ENCODE measurements at regions not wholly inside any gene's neighbourhood (a gene's known extent, or its start where the extent isn't known, plus 50 kb on each side); places are given as distances from the start of the nearest gene placed in this dataset.

DNA sequence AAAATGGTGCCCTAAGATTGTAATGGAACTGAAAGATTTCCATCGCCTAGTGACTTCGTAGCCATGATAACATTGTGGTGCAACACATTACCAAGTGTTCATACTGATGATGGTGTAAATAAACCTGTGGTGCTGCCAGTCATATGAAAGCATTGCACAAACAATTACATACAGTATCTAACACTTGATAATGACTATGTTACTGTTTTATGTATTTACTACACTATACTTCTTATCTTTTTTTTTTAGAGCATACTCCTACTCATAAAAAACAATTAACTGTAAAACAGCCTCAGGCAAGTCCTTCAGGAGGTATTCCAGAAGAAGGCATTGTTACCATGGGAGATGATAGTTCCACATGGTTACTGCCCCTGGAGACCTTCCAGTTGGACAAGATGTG lies 152.7 kb upstream of the EDNRA start:
- Histone ChIP-seq H3K36me3 (ENCODE audit: control insufficient read depth in 2 of 3, insufficient read depth in 3 of 3, low read length in 3 of 3) (no peaks in the 10 kb centered on the region), H3K27me3 (ENCODE audit: control insufficient read depth, insufficient read depth, low read length) (no peaks in the 10 kb centered on the region), H3K9me3 (ENCODE audit: control insufficient read depth in 2 of 3, insufficient read depth in 1 of 3, low read length in 3 of 3) (no peaks in the 10 kb centered on the region), H3K9ac (ENCODE audit: low read length in 3 of 3) (no peak overlapping the region), H3K4me1 (ENCODE audit: control insufficient read depth in 2 of 3, insufficient read depth in 2 of 3, low read depth in 1 of 3, low read length in 3 of 3) (peaks cover 0 to 4% (median 0%) of the 10 kb centered on the region in 3 donors), H3K27ac (ENCODE audit: low read depth in 2 of 2, low read length in 2 of 2) (no peak overlapping the region), H3K4me3 (ENCODE audit: low read length in 3 of 3) (no peak overlapping the region)
- no peak for FAIRE-seq
- intact Hi-C loops (cut with DNase I) = no loop called here
- TF ChIP-seq, protein P1, sequence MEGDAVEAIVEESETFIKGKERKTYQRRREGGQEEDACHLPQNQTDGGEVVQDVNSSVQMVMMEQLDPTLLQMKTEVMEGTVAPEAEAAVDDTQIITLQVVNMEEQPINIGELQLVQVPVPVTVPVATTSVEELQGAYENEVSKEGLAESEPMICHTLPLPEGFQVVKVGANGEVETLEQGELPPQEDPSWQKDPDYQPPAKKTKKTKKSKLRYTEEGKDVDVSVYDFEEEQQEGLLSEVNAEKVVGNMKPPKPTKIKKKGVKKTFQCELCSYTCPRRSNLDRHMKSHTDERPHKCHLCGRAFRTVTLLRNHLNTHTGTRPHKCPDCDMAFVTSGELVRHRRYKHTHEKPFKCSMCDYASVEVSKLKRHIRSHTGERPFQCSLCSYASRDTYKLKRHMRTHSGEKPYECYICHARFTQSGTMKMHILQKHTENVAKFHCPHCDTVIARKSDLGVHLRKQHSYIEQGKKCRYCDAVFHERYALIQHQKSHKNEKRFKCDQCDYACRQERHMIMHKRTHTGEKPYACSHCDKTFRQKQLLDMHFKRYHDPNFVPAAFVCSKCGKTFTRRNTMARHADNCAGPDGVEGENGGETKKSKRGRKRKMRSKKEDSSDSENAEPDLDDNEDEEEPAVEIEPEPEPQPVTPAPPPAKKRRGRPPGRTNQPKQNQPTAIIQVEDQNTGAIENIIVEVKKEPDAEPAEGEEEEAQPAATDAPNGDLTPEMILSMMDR (IDR thresholded peaks at IDR 0.05; ENCODE audit: borderline replicate concordance, extremely low read depth, insufficient read depth) = no peak
- DNase-seq = no peak

DNA sequence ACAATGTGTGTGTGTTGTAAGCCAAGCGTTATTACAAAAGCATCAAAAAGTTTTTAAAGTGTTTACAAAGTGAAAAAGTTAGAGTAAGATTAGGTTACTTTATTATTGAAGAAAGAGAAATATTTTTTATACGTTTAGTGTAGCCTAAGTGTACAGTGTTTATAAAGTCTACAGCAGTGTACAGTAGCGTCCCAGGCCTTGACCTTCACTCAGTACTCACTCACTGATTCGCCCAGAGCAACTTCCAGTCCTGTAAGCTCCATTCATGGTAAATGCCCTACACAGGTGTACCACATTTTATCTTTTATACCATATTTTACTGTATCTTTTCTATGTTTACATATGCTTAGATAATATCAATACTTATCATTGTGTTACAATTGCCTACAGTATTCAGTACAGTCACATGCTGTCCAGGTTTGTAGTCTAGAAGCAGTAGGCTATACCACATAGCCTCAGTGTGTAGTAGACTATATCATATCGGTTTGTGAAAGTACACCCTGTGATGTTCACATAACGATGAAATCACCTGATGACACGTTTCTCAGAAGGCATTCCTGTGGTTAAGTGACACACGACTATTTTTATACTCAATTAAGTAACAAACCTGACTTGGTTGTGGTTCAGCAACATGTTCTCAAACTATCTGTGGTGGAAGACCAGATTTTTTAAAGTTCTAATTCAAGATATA lies 152.0 kb upstream of the EDNRA start:
- Histone ChIP-seq H3K9ac (ENCODE audit: low read length in 3 of 3) (no peak overlapping the region), H3K27me3 (ENCODE audit: control insufficient read depth, insufficient read depth, low read length) (no peaks in the 10 kb centered on the region), H3K4me1 (ENCODE audit: control insufficient read depth in 2 of 3, insufficient read depth in 2 of 3, low read depth in 1 of 3, low read length in 3 of 3) (peaks cover 0 to 4% (median 0%) of the 10 kb centered on the region in 3 donors), H3K4me3 (ENCODE audit: low read length in 3 of 3) (no peak overlapping the region), H3K36me3 (ENCODE audit: control insufficient read depth in 2 of 3, insufficient read depth in 3 of 3, low read length in 3 of 3) (no peaks in the 10 kb centered on the region), H3K27ac (ENCODE audit: low read depth in 2 of 2, low read length in 2 of 2) (no peak overlapping the region), H3K9me3 (ENCODE audit: control insufficient read depth in 2 of 3, insufficient read depth in 1 of 3, low read length in 3 of 3) (no peaks in the 10 kb centered on the region)
- TF ChIP-seq, protein P1 (IDR thresholded peaks at IDR 0.05; ENCODE audit: borderline replicate concordance, extremely low read depth, insufficient read depth) = no peak
- intact Hi-C loops (cut with DNase I) = no loop called here
- no peak for FAIRE-seq
- DNase-seq = no peak

DNA sequence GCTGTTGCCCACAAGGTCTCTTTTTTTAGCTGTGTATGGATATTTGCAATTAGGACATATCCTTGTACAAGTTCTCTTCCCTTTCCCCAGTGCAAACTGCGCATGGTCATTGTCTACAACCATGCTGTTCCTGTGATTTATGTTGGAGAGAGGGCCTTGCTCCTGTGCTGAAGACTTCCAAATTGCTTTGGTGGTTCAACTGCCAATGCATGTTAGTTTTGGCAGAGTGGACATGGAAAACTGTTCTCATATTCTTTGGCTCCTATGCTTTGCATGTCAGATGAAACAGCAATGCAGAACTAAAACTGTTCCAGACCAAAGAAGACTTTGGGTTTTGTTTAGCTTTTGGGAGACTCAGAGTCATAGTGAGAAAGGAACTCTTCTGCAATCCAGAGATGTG lies 148.8 kb upstream of the EDNRA start:
- FAIRE-seq (no peak), DNase-seq (peak in 3 of 5 donors; percentile 29 to 85 (median 70))
- Histone ChIP-seq H3K9me3 (ENCODE audit: control insufficient read depth in 2 of 3, insufficient read depth in 1 of 3, low read length in 3 of 3) (no peaks in the 10 kb centered on the region), H3K27ac (ENCODE audit: low read depth in 2 of 2, low read length in 2 of 2) (no peak overlapping the region), H3K4me3 (ENCODE audit: low read length in 3 of 3) (no peak overlapping the region), H3K9ac (ENCODE audit: low read length in 3 of 3) (no peak overlapping the region), H3K36me3 (ENCODE audit: control insufficient read depth in 2 of 3, insufficient read depth in 3 of 3, low read length in 3 of 3) (no peaks in the 10 kb centered on the region), H3K4me1 (ENCODE audit: control insufficient read depth in 2 of 3, insufficient read depth in 2 of 3, low read depth in 1 of 3, low read length in 3 of 3) (no peaks in the 10 kb centered on the region), H3K27me3 (ENCODE audit: control insufficient read depth, insufficient read depth, low read length) (no peaks in the 10 kb centered on the region)
- intact Hi-C loops (cut with DNase I) = no loop called here
- TF ChIP-seq, protein P1 (IDR thresholded peaks at IDR 0.05; ENCODE audit: borderline replicate concordance, extremely low read depth, insufficient read depth) = no peak

DNA sequence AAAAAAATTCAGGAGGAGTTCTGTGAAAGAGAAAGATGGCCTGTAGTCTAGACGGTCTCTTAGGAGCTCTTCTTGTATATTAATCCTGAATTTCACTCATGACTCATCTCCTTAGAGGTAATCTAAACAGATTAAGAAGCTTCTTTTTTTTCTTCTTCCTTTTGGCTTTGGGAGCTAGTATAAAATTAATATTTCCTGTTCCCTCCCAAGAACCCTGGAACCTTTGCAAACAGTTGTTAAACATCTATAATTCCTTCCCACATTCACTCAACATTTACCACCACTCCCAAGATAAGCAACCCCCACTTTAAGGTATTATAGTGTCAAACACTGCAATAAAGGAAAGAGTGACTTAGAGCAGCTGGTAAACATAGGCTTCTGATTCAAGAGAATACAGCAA lies 146.4 kb upstream of the EDNRA start:
- H3K36me3 ChIP-seq (ENCODE audit: control insufficient read depth in 2 of 3, insufficient read depth in 3 of 3, low read length in 3 of 3) = no peaks in the 10 kb centered on the region
- H3K27ac ChIP-seq (ENCODE audit: low read depth in 2 of 2, low read length in 2 of 2) = no peak overlapping the region
- FAIRE-seq (no peak), DNase-seq (peak in 1 of 5 donors; percentile 64)
- TF ChIP-seq, protein P1 (IDR thresholded peaks at IDR 0.05; ENCODE audit: borderline replicate concordance, extremely low read depth, insufficient read depth) = no peak
- intact Hi-C loops (cut with DNase I) = no loop called here
- H3K9me3 ChIP-seq (ENCODE audit: control insufficient read depth in 2 of 3, insufficient read depth in 1 of 3, low read length in 3 of 3) = no peaks in the 10 kb centered on the region
- H3K9ac ChIP-seq (ENCODE audit: low read length in 3 of 3) = no peak overlapping the region
- no peaks in the 10 kb centered on the region for H3K4me1 ChIP-seq (ENCODE audit: control insufficient read depth in 2 of 3, insufficient read depth in 2 of 3, low read depth in 1 of 3, low read length in 3 of 3)
- H3K27me3 ChIP-seq (ENCODE audit: control insufficient read depth, insufficient read depth, low read length) = no peaks in the 10 kb centered on the region
- no peak overlapping the region for H3K4me3 ChIP-seq (ENCODE audit: low read length in 3 of 3)

Data from kidney (tissue), 13 donors.